ENCODE measurements at regions not wholly inside any gene's neighbourhood (a gene's known extent, or its start where the extent isn't known, plus 50 kb on each side); places are given as distances from the start of the nearest gene placed in this dataset.

DNA sequence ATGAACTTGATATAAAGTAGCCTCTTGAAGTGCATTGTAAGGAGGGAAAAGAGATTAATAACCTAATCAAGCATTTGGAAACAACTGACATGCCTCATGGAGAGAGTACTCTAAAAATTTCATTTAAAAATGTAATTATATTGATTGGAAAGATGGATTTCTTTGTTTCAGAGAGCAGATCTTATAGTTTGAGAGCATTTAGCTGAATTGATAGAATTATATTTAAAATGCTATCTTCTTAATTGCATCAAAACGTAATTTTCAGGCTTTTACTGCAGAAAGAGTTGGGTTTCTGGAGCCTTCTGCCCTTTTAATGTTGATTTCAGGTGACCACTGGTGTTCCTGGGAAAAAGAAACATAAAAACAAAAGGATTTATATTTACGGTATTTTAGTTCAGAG is 130.6 kb downstream of the EDN3 start:
- TF ChIP-seq GATA2 (IDR thresholded peaks at IDR 0.05; ENCODE audit: low read depth, low read length) (no peak), GATA3 (IDR thresholded peaks at IDR 0.05; ENCODE audit: low read depth, low read length) (no peak; the same call in 1 of the 2 replicates)

Data from SH-SY5Y (cell line).